IPS DF 4.7 (cell line): ENCODE measurements at regions not wholly inside any gene's neighbourhood (a gene's known extent, or its start where the extent isn't known, plus 50 kb on each side); places are given as distances from the start of the nearest gene placed in this dataset.
"Not testable (repeated sequence)": the region's sequence is repeated elsewhere in the genome, so short reads cannot be mapped to it uniquely, and the experiment has no call there.

ENCODE experiments used
- DNase-seq: peaks from one replicate; pipeline ENCODE4 v3.0.0-alpha.2; 2013; ENCODE audit warnings: low spot score; ENCODE audit errors: extremely low read depth

- DNase-seq: no peak
Observed at GRCh38 chr12:93079976-93080375, 150.9 kb upstream of the EEA1 start.

- DNase-seq: no peak
Observed at GRCh38 chr12:93080452-93080851, 151.4 kb upstream of the EEA1 start.

DNA sequence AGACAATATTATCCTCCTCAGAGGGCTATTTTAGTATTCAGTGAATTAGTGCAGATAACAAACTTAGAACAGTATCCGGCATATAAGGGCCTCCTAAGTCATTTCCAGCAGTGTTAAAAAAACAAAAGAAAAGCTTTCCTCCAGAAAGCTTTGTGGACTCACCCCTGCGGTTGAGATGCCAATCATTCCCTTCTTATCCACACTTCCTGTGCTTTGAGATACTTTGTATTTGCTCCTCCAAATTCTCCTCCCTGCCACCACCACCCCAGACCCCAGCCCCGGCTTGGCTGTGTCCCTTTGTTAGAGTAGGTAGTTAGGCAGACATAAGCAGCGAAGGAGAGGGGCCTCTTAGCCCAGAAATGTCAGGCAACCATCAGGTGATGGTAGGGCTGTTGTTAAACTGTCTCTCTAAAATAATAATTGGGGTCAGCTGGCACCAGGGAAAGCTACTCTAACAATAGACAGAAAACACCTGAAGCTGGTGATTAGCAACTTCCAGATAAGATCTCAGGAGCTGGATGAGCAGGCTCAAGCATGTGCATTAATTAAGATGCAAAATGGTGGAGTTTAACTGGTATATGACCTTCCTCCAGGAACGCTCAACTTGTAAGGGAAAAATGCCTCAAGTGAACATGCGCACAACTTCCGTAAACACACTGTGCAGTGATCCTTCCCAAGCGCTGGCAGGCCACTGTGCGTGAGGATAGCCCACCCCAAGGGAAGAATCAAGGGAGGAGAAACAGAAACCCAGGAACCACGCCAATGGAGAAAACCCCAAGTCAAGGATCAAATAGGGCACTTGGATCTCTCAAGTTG, 152.1 kb upstream of the EEA1 start:
- no peak for DNase-seq

DNA sequence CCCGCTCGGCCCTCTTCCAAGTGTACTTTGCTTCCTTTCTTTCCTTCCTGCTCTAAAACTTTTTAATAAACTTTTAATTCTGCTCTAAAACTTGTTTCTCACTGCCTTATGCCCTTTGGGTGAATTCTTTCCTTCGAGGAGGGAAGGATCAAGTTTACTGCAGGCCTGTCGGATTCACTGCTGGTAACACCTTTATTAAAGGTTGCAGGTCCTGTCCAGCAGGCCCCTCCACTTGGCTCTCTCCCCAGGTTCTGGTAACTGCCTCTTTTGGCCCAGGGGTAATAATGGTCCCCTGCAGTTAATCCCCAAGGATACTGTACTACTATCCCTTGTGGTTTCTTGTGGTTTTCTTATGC, 152.7 kb upstream of the EEA1 start:
- DNase-seq: no peak

DNA sequence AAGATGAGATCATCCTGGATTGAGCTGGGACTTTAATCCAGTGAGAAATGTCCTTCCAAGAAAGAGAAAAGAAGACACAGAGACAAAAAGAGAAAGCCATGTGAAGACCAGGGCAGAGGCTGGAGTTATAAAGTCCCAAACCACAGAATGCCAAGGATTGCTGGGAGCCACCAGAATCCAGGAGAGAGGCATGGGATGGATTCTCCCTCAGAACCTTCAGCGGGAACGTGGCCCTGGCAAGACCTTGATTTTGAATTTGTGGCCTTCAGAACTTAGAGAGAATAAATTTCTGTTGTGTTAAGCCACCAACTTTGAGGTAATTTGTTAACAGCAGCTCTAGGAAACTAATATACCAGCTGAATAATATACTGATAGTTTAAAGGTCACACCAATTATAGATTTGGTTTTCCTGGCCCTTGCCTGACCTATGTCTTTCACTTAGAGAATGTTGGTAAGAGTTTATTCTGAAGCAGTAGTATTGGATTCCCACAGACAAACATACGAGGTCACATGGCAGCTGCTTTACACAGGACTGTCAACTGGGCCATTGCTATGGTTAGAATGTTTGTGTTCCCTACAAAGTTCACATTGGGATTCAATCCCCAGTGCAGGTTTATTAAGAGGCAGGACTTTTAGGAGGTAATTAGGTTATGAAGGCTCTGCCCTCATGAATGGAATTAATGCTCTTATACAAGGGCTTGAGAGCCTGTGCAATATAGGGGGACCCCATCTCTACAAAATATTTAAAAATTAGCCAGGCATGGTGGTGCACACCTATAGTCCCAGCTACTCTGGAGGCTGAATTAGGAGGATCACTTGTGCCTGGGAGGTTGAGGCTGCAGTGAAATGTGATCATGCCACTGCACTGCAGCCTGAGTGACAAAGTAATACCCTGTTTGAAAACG, 156.5 kb upstream of the EEA1 start:
- no peak for DNase-seq

GRCh38 chr12:93086288-93086727, 157.2 kb upstream of the EEA1 start:
- no peak for DNase-seq

DNA sequence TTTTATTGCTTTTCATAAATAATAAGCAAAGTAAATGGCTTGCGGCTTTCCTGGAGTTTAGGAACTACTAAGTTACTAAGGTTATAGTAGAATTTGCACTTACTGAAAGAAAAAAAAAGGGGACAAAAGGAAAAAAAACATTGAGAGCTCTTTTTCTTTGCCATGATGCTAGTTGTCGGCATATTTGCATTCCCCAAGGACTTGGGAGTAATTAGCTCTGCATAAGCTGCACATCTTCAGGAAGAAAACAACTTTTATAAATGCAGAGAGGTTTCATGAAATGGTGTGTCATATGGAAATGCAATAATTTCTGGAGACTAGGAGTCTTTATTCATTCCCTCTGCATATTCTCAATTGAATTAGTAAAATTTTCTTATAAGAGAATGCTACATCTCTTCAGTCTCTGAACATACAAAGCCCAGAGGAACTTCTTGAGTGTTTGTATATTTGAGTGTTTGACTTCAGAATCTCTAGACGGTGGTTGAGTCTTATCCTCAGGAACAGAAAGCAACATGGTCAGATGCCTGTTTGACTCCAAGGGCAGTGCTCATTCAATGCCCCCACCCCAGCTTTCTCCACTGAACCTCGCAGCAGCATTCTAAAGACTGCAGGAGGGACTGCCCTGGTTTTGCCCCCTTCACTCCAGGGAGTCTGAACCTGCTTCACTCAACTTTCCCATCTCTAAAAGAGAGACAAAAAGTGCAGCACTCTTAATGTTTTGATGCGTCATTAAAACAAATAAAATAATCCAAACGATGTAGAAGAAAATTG, 158.9 kb upstream of the EEA1 start:
- no peak for DNase-seq

DNA sequence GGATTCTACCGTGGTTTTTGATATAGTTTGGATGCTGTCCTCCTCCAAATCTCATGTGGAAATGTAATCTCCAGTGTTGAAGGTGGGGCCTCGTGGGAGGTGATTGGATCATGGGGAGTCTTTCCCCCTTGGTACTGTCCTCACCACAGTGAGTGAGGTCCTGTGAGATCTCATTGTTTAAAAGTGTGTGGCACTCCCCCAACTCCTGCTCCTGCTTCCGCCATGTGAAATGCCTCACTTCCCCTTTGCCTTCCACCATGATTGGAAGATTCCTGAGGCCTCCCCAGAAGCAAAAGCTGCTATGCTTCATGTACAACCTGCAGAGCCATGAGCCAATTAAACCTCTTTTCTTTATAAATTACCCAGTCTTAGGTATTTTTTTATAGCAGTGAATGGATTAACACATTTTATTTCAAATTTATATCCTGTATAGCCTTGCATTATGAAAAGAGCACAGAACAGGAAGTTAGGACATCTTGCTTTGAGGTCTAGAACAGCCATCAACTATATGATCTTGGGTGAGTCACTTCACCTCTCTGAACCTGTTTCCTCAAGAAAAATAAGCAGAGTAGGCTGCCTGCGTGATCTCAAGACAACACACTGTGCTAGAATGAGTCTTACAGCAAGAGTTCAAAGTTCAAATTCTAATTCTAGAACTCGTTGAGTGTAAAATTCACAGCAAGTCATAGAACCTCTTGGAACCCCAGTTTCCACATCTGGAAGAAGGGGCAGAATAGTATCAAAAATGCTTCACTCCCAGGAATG, 160.9 kb upstream of the EEA1 start:
- no peak for DNase-seq

DNA sequence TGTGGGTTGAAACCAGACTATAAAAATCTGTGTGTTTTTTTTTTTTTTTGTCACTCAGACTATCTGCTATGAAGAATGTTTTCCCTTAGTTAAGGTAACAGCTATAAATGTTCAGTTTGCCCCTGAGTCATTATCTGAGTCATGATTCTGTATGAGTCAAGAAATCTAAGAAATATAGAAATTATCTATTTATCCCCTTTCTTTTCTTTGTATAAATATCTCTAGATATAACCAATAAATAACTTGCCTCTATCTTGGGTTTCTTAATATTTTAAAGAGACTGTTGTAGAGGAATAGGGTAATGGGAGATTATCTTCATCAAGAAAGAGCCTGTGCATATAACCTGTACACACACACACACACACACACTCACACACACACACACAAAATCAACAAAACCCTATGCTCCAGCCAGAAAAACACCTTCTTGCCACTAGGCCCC, 161.7 kb upstream of the EEA1 start:
- DNase-seq: no peak

- no peak for DNase-seq
Observed at GRCh38 chr12:93091886-93092648, 163.0 kb upstream of the EEA1 start.

DNA sequence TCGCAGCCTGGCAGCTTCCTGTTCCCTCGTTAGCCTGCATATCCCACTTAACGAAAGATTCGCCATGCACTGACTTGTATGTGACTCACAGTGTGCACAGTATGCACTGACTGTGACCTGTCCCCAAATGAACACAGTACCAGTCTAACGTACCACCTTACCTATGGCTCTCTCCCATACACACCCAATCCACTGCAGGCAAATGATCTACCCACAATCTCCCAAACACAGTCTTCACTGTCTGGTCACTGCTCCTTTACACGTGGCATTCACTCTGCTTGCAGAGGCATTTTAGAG, 163.5 kb upstream of the EEA1 start:
- DNase-seq: no peak

- DNase-seq: no peak
Observed at GRCh38 chr12:93093243-93093642, 164.1 kb upstream of the EEA1 start.

GRCh38 chr12:93094222-93094621, 165.1 kb upstream of the EEA1 start:
- not testable (repeated sequence) for DNase-seq

- DNase-seq: no peak
Observed at GRCh38 chr12:93094988-93095737, 166.1 kb upstream of the EEA1 start.

DNA sequence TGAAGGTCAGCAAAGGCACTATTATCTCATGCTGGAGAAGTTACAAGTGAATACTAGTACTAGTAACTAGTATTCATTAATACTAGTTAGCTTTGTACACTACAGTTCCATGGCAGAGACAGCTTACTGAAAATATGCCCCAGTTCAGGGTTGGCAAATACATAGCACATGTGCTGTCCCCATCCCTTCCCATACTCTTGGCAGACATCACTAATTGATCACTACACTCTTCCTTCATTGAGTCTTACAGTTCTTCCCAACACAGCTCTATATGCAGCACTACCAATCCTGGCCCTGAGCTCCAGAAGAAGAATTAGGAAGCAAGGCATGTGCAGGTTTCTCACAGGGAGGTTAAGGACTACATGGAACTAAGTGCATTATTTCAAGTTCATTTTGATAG, 168.3 kb upstream of the EEA1 start:
- DNase-seq: no peak

- DNase-seq: peak; percentile 49
Observed at GRCh38 chr12:93098077-93098476, 169.0 kb upstream of the EEA1 start.

- DNase-seq: no peak
Observed at GRCh38 chr12:93099792-93100191, 170.7 kb upstream of the EEA1 start.

DNA sequence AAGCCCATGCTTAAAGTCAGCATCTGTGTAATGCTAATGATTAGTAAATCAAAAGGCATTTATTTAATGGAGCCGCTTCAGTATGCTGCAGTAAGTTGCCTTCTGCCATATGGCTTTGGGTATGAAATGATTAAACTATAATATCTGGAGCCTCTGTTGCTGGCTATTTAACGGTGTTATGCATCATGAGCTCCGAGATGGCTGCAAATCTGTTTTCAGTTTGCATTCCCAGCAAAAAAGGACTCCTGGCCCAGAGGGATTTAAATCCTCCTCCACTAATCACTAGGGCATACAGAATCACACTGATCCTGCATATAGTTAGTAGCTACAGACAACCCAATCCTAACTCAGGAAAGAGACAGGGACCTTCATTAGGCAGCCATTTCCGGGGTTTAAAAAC, 171.5 kb upstream of the EEA1 start:
- DNase-seq: no peak

- no peak for DNase-seq
Observed at GRCh38 chr12:93101367-93101766, 172.3 kb upstream of the EEA1 start.

DNA sequence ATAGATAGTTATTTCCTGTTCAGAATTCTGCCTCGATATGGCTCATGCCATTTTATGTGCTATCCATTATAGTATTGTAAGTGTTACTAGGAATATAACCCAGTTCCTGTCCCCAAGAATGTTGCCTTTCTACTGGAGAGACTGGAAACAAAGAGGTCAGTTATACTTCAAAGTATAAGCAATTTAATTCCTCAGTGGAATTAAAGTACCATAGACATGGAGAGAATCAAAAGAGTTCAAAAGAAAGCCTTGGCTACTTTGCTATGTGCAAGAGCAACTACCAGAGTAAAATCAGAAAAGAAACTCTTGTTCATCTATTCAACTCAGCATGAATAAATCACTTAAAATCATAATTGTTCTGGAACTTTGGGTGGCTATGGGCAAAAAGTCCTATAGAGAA, 173.2 kb upstream of the EEA1 start:
- DNase-seq: no peak
